Endothelial cell of umbilical vein (primary cell): ENCODE measurements at regions not wholly inside any gene's neighbourhood (a gene's known extent, or its start where the extent isn't known, plus 50 kb on each side); places are given as distances from the start of the nearest gene placed in this dataset.

Experiments
- BruUV-seq: library from RNA; stranded (reverse); fragments of 400-500 nt; replicated peaks from 2 replicates; lab custom pipeline; 2021; lab: Mats Ljungman, UMichigan
- CTCF ChIA-PET: fragments of 300-600, 350-600 bp; sonication (Branson Sonifier 250); formaldehyde crosslinking; loops from one replicate; lab custom pipeline; 2021; ENCODE audit warnings: antibody characterized with exemption, inconsistent platforms; lab: Charles Lee
- POLR2A ChIA-PET: fragments of 300-600, 350-600 bp; sonication (Branson Sonifier 250); formaldehyde crosslinking; loops from one replicate; lab custom pipeline; 2021; ENCODE audit warnings: antibody characterized with exemption, inconsistent platforms; lab: Charles Lee
- DNase-seq: peaks from one replicate; pipeline ENCODE4 v3.0.0-alpha.2; 2011; ENCODE audit warnings: low read depth, low spot score
- FAIRE-seq: peaks from 2 replicates; lab custom pipeline; 2011; peaks lifted over from hg19 to GRCh38; lab: Jason Lieb, UNC
- H2AFZ ChIP-seq: 2 replicates; pipeline ENCODE4 v1.6.0; 2012; ENCODE audit warnings: low read depth, low read length, control low read depth, inconsistent platforms
- H3K27ac ChIP-seq: 2 replicates; pipeline ENCODE4 v1.5.1; 2011; ENCODE audit warnings: low read depth, mild to moderate bottlenecking, control low read depth, low read length, moderate library complexity; ENCODE audit not compliant: insufficient read depth
- H3K27me3 ChIP-seq, 2 experiments: 2 replicates each; pipeline versions ENCODE4 v1.6.0 to v1.6.1; 2011; ENCODE audit warnings: low read length in 2 of 2, mixed read lengths in 1 of 2; ENCODE audit not compliant: control insufficient read depth in 2 of 2, insufficient read depth in 2 of 2
- H3K36me3 ChIP-seq, 2 experiments: 2 replicates in 1 of 2; 3 replicates in 1 of 2; pipeline ENCODE4 v1.5.1; 2011; ENCODE audit warnings: low read length in 2 of 2, mild to moderate bottlenecking in 1 of 2, moderate library complexity in 1 of 2; ENCODE audit not compliant: control insufficient read depth in 2 of 2, insufficient read depth in 2 of 2; ENCODE audit errors: extremely low read depth in 1 of 2
- H3K4me1 ChIP-seq: 3 replicates; pipeline ENCODE4 v1.5.1; 2011; ENCODE audit warnings: mild to moderate bottlenecking, low read length; ENCODE audit not compliant: control insufficient read depth, insufficient read depth; ENCODE audit errors: extremely low read depth
- H3K4me2 ChIP-seq: 2 replicates; pipeline ENCODE4 v1.6.1; 2011; ENCODE audit warnings: low read length, control low read depth, mixed read lengths; ENCODE audit not compliant: insufficient read depth
- H3K4me3 ChIP-seq, 3 experiments: fragments of 200-600 bp in 1 of 3; sonication (generic), shearing (Covaris generic) in 1 of 3; replicated peaks in 1 of 3; 2 replicates each; pipeline ENCODE4 v1.5.1; 2011 to 2016; ENCODE audit warnings: control low read depth in 3 of 3, low read length in 3 of 3, mild to moderate bottlenecking in 2 of 3, inconsistent platforms in 1 of 3, low read depth in 1 of 3, moderate library complexity in 1 of 3; ENCODE audit not compliant: insufficient read depth in 1 of 3
- H3K79me2 ChIP-seq: 2 replicates; pipeline ENCODE4 v1.6.0; 2012; ENCODE audit warnings: low read length, inconsistent platforms; ENCODE audit not compliant: control insufficient read depth, insufficient read depth
- H3K9ac ChIP-seq: replicated peaks from 2 replicates; pipeline ENCODE3; 2011; ENCODE audit warnings: low read length, control low read depth; ENCODE audit not compliant: insufficient read depth; ENCODE audit errors: extremely low read depth
- H3K9me1 ChIP-seq: replicated peaks from 3 replicates; pipeline ENCODE4 v1.6.0; 2011; ENCODE audit warnings: mild to moderate bottlenecking, low read length; ENCODE audit not compliant: control insufficient read depth, insufficient read depth; ENCODE audit errors: extremely low read depth
- H3K9me3 ChIP-seq: replicated peaks from 2 replicates; pipeline ENCODE4 v1.5.1; 2012; ENCODE audit warnings: low read length, inconsistent platforms; ENCODE audit not compliant: control insufficient read depth, insufficient read depth
- H4K20me1 ChIP-seq: replicated peaks from 2 replicates; pipeline ENCODE3; 2011; ENCODE audit warnings: mild to moderate bottlenecking, low read length; ENCODE audit not compliant: control insufficient read depth, insufficient read depth; ENCODE audit errors: extremely low read depth
- EZH2 ChIP-seq: IDR thresholded peaks from 2 replicates; pipeline ENCODE4 v1.6.1; 2012; ENCODE audit warnings: borderline replicate concordance, low read depth, mild to moderate bottlenecking, moderate library complexity, low read length, inconsistent platforms; ENCODE audit not compliant: severe bottlenecking
- FOS ChIP-seq: IDR thresholded peaks from 2 replicates; pipeline ENCODE4 v1.6.1; 2011; ENCODE audit warnings: mild to moderate bottlenecking, low read length, moderate library complexity, borderline replicate concordance; ENCODE audit not compliant: insufficient read depth
- GATA2 ChIP-seq: IDR thresholded peaks from 2 replicates; pipeline ENCODE4 v1.7.0; 2011; ENCODE audit warnings: low read depth, mild to moderate bottlenecking, moderate library complexity, mixed read lengths, low read length; ENCODE audit not compliant: insufficient read length, insufficient read depth
- JUN ChIP-seq: IDR thresholded peaks from 2 replicates; pipeline ENCODE4 v1.6.1; 2011; ENCODE audit warnings: borderline replicate concordance, low read depth; ENCODE audit not compliant: insufficient read length, insufficient read depth
- MYC ChIP-seq: IDR thresholded peaks from one replicate; pipeline ENCODE4 v1.6.1; 2011; ENCODE audit warnings: mild to moderate bottlenecking, low read depth, low read length
- POLR2A ChIP-seq: IDR thresholded peaks from 2 replicates; pipeline ENCODE4 v1.6.1; 2012; ENCODE audit warnings: low read depth, mild to moderate bottlenecking, control low read depth, low read length
- POLR2AphosphoS5 ChIP-seq: IDR thresholded peaks from 2 replicates; pipeline ENCODE4 v1.6.1; 2012; ENCODE audit warnings: low read depth, mild to moderate bottlenecking, control low read depth, low read length, moderate library complexity; ENCODE audit not compliant: insufficient read depth
- dilution Hi-C: fragments of 300-500 bp; cut with MboI; formaldehyde crosslinking; loops from one replicate; pipeline ENCODE4 v1.15.0; 2019; ENCODE audit warnings: low sequenced_read_pairs; ENCODE audit not compliant: extremely low pct_ligation_motif_present
- intact Hi-C: fragments of 100-400 bp; cut with micrococcal nuclease; formaldehyde crosslinking; loops from one replicate; pipeline ENCODE4 v1.10.0; 2022
- TF ChIP-seq, protein P1 (sequence below), 2 donors: IDR thresholded peaks; 1 replicate in 1 of 2; 2 replicates in 1 of 2; pipeline ENCODE4 v1.5.1; 2011; ENCODE audit warnings: low read length in 2 of 2, mild to moderate bottlenecking in 2 of 2, moderate library complexity in 2 of 2, control low read depth in 1 of 2, inconsistent platforms in 1 of 2, low read depth in 1 of 2; ENCODE audit not compliant: insufficient read depth in 1 of 2; ENCODE audit errors: extremely low read depth in 1 of 2
- TF ChIP-seq, protein P2 (sequence below): IDR thresholded peaks from 2 replicates; pipeline ENCODE4 v1.6.1; 2011; ENCODE audit not compliant: insufficient read depth, insufficient read length

DNA sequence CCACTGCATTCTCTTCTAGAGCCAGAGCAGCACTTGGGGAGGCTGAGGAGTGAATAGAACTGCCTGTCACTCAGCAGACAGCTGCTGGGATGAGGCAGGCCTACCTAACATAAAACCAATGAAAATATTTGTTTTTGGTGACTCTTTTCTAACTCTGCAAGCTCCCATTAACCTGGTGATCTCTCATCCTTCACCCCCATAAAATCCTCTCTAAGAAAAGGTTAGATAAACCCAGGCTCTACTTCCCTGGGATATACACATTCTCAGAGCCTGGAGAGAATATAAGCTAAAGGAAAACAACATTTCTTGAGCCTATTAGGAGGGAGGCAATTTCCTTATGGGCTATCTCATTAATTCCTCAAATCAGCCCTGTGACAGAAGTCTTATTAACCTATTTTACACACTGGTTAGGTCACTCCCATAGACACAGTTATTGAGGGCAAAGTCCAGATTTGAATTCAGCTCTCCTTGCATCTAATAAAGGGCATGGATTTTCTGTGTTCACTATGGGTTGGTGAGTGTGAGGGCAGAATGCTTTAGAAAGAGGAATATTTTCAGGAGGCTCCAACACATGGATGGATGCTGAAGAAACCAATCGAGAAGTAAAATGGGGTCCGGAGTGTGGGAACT lies 492.9 kb downstream of the CCDC171 start:
- no peak for FAIRE-seq

More for the DNA sequence above, 492.9 kb downstream of the CCDC171 start:
- Histone ChIP-seq H3K79me2 (no peaks in the 10 kb centered on the region), H3K36me3 (no peaks in the 10 kb centered on the region), H2AFZ (no peak overlapping the region), H3K4me1 (no peaks in the 10 kb centered on the region), H3K9ac (no peak overlapping the region), H3K9me3 (no peaks in the 10 kb centered on the region), H3K27me3 (no peaks in the 10 kb centered on the region), H3K4me2 (no peak overlapping the region), H3K27ac (no peak overlapping the region), H3K9me1 (no peaks in the 10 kb centered on the region), H4K20me1 (no peaks in the 10 kb centered on the region), H3K4me3 (no peak overlapping the region)
- CTCF ChIA-PET: no interaction called here
- POLR2A ChIA-PET: no interaction called here
- no peak for TF ChIP-seq EZH2
- TF ChIP-seq GATA2: no peak
- TF ChIP-seq, protein P1, sequence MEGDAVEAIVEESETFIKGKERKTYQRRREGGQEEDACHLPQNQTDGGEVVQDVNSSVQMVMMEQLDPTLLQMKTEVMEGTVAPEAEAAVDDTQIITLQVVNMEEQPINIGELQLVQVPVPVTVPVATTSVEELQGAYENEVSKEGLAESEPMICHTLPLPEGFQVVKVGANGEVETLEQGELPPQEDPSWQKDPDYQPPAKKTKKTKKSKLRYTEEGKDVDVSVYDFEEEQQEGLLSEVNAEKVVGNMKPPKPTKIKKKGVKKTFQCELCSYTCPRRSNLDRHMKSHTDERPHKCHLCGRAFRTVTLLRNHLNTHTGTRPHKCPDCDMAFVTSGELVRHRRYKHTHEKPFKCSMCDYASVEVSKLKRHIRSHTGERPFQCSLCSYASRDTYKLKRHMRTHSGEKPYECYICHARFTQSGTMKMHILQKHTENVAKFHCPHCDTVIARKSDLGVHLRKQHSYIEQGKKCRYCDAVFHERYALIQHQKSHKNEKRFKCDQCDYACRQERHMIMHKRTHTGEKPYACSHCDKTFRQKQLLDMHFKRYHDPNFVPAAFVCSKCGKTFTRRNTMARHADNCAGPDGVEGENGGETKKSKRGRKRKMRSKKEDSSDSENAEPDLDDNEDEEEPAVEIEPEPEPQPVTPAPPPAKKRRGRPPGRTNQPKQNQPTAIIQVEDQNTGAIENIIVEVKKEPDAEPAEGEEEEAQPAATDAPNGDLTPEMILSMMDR (IDR thresholded peaks at IDR 0.05; ENCODE audit: extremely low read depth in 1 of 2, insufficient read depth in 1 of 2, low read depth in 1 of 2, low read length in 2 of 2): no peak
- no peak for TF ChIP-seq POLR2A
- no peak for TF ChIP-seq FOS
- TF ChIP-seq JUN: no peak
- TF ChIP-seq MYC: no peak
- TF ChIP-seq POLR2AphosphoS5: no peak
- TF ChIP-seq, protein P2, sequence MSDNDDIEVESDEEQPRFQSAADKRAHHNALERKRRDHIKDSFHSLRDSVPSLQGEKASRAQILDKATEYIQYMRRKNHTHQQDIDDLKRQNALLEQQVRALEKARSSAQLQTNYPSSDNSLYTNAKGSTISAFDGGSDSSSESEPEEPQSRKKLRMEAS: no peak
- BruUV-seq: no TSS peak
- no peak for DNase-seq
- dilution Hi-C loops (no loop called here), intact Hi-C loops (no loop called here)
